Posterior vena cava (tissue), 2 donors: ENCODE measurements at regions not wholly inside any gene's neighbourhood (a gene's known extent, or its start where the extent isn't known, plus 50 kb on each side); places are given as distances from the start of the nearest gene placed in this dataset.

Source experiments
- DNase-seq: peaks from one replicate; pipeline ENCODE4 v3.0.0-alpha.2; 2020; ENCODE audit warnings: low spot score
- intact Hi-C, 2 donors: fragments of 100-400 bp; cut with DNase I; formaldehyde crosslinking; loops; one replicate each; pipeline versions ENCODE4 v1.14.1 to v1.14.2; 2022 to 2023
- donor health status: DM: yes; HTN: yes; CAD: no.
- donor health status: DM: yes; HTN: yes; CAD: no.

- intact Hi-C loops: no loop called here
Observed at GRCh38 chr3:72698154-72698917, 149.9 kb downstream of the SHQ1 start.

GRCh38 chr3:72697717-72698116 lies 150.5 kb downstream of the SHQ1 start:
- DNase-seq: no peak
- intact Hi-C loops: no loop called here

More at GRCh38 chr3:72698154-72698917, 149.9 kb downstream of the SHQ1 start:
- no peak for DNase-seq

GRCh38 chr3:72696815-72697214 lies 151.4 kb downstream of the SHQ1 start:
- intact Hi-C loops: no loop called here
- no peak for DNase-seq

- intact Hi-C loops: no loop called here
- no peak for DNase-seq
Observed at GRCh38 chr3:72694398-72694797, 153.8 kb downstream of the SHQ1 start.

- no peak for DNase-seq
- intact Hi-C loops: no loop called here
Observed at GRCh38 chr3:72692990-72693389, 155.3 kb downstream of the SHQ1 start.

- intact Hi-C loops: no loop called here
- DNase-seq: no peak
Observed at GRCh38 chr3:72690629-72691028, 157.6 kb downstream of the SHQ1 start.

GRCh38 chr3:72682936-72683452 lies 165.3 kb downstream of the SHQ1 start:
- DNase-seq: no peak
- intact Hi-C loops: loop anchor here in 1 of 2 donors (1.0 kb wide), 1 partner anchor 46 kb away; no protein-coding TSS in a partner anchor

- DNase-seq: no peak
- intact Hi-C loops: no loop called here
Observed at GRCh38 chr3:72681598-72681997, 166.6 kb downstream of the SHQ1 start.

GRCh38 chr3:72680766-72681165 lies 167.5 kb downstream of the SHQ1 start:
- DNase-seq: no peak
- intact Hi-C loops: no loop called here

- intact Hi-C loops: no loop called here
- no peak for DNase-seq
Observed at GRCh38 chr3:72679540-72680198, 168.6 kb downstream of the SHQ1 start.

GRCh38 chr3:72678867-72679266 lies 169.4 kb downstream of the SHQ1 start:
- DNase-seq: no peak
- intact Hi-C loops: no loop called here

GRCh38 chr3:72678380-72678779 lies 169.9 kb downstream of the SHQ1 start:
- intact Hi-C loops: no loop called here
- no peak for DNase-seq

GRCh38 chr3:72675243-72675642 lies 173.0 kb downstream of the SHQ1 start:
- no peak for DNase-seq
- intact Hi-C loops: no loop called here

GRCh38 chr3:72673011-72673771 lies 175.1 kb downstream of the SHQ1 start:
- no peak for DNase-seq
- intact Hi-C loops: no loop called here

- intact Hi-C loops: no loop called here
- DNase-seq: no peak
Observed at GRCh38 chr3:72669224-72669623, 179.0 kb downstream of the SHQ1 start.

- intact Hi-C loops: no loop called here
- no peak for DNase-seq
Observed at GRCh38 chr3:72666447-72666755, 181.8 kb downstream of the SHQ1 start.

GRCh38 chr3:72665701-72666446 lies 182.4 kb downstream of the SHQ1 start:
- no peak for DNase-seq
- intact Hi-C loops: no loop called here

- DNase-seq: no peak
- intact Hi-C loops: no loop called here
Observed at GRCh38 chr3:72665103-72665502, 183.1 kb downstream of the SHQ1 start.

- no peak for DNase-seq
- intact Hi-C loops: no loop called here
Observed at GRCh38 chr3:72664184-72664975, 183.9 kb downstream of the SHQ1 start.
